Loucy (cell line): ENCODE measurements at regions not wholly inside any gene's neighbourhood (a gene's known extent, or its start where the extent isn't known, plus 50 kb on each side); places are given as distances from the start of the nearest gene placed in this dataset.

ENCODE experiments used
- H2AFZ ChIP-seq: fragments of 200-600 bp; sonication (generic); 2 replicates; pipeline ENCODE4 v1.6.0; 2016; ENCODE audit warnings: antibody characterized with exemption, mild to moderate bottlenecking, low read length, moderate library complexity
- H3F3A ChIP-seq: fragments of 200-600 bp; 2 replicates; pipeline ENCODE4 v1.6.0; 2016; ENCODE audit warnings: antibody characterized with exemption, low read depth, mild to moderate bottlenecking
- H3K27me3 ChIP-seq: fragments of 200-600 bp; sonication (generic); 2 replicates; pipeline ENCODE4 v1.6.1; 2014; ENCODE audit warnings: low read length, mild to moderate bottlenecking; ENCODE audit not compliant: insufficient read depth, poor library complexity, severe bottlenecking
- H3K36me3 ChIP-seq: fragments of 200-600 bp; sonication (generic); 2 replicates; pipeline ENCODE4 v1.6.1; 2016; ENCODE audit warnings: low read length; ENCODE audit not compliant: insufficient read depth
- H3K4me1 ChIP-seq: fragments of 200-600 bp; sonication (generic); 2 replicates; pipeline ENCODE4 v1.5.1; 2014; ENCODE audit warnings: low read length, mild to moderate bottlenecking; ENCODE audit not compliant: insufficient read depth, poor library complexity, severe bottlenecking
- H3K4me2 ChIP-seq: fragments of 200-600 bp; sonication (generic); 2 replicates; pipeline ENCODE4 v1.6.0; 2014; ENCODE audit warnings: antibody characterized with exemption, low read length, low read depth, mild to moderate bottlenecking; ENCODE audit not compliant: poor library complexity, severe bottlenecking
- H3K4me3 ChIP-seq: fragments of 200-600 bp; sonication (generic); 2 replicates; pipeline ENCODE4 v1.5.1; 2014; ENCODE audit warnings: low read length, mild to moderate bottlenecking, mixed read lengths; ENCODE audit not compliant: poor library complexity, severe bottlenecking
- H3K79me2 ChIP-seq: fragments of 200-600 bp; sonication (generic); 2 replicates; pipeline ENCODE4 v1.6.1; 2014; ENCODE audit warnings: low read length; ENCODE audit not compliant: insufficient read depth
- H3K9ac ChIP-seq: fragments of 200-600 bp; sonication (generic); 2 replicates; pipeline ENCODE4 v1.6.0; 2014; ENCODE audit warnings: mild to moderate bottlenecking, low read depth, low read length, moderate library complexity; ENCODE audit not compliant: poor library complexity, severe bottlenecking
- H3K9me2 ChIP-seq: fragments of 200-600 bp; sonication (generic); replicated peaks from 2 replicates; pipeline ENCODE4 v1.6.1; 2016; ENCODE audit warnings: low read depth, low read length, mixed read lengths
- H3K9me3 ChIP-seq: fragments of 200-600 bp; sonication (generic); 2 replicates; pipeline ENCODE4 v1.6.1; 2014; ENCODE audit warnings: mild to moderate bottlenecking, antibody characterized with exemption, low read length, low read depth; ENCODE audit not compliant: insufficient read depth
- H4K20me1 ChIP-seq: fragments of 200-600 bp; sonication (generic); 2 replicates; pipeline ENCODE4 v1.6.0; 2014; ENCODE audit warnings: antibody characterized with exemption, low read length, mild to moderate bottlenecking; ENCODE audit not compliant: insufficient read depth, poor library complexity, severe bottlenecking
- EZH2phosphoT487 ChIP-seq: fragments of 200-600 bp; IDR thresholded peaks from 2 replicates; pipeline ENCODE4 v1.6.1; 2018; ENCODE audit warnings: antibody characterized with exemption, mild to moderate bottlenecking, moderate library complexity, borderline replicate concordance
- TF ChIP-seq, protein P1 (sequence below): fragments of 200-600 bp; sonication (generic); conservative IDR thresholded peaks from 2 replicates; pipeline ENCODE4 v1.5.1; 2014; ENCODE audit warnings: mild to moderate bottlenecking, antibody characterized with exemption, low read length

GRCh38 chr16:26909623-26910022 is 157.1 kb upstream of the C16orf82 start:
- H3K4me2 ChIP-seq: no peak overlapping the region
- H3F3A ChIP-seq: no peaks in the 10 kb centered on the region
- no peaks in the 10 kb centered on the region for H3K9me3 ChIP-seq
- no peaks in the 10 kb centered on the region for H3K79me2 ChIP-seq
- no peak for TF ChIP-seq EZH2phosphoT487
- TF ChIP-seq, protein P1, sequence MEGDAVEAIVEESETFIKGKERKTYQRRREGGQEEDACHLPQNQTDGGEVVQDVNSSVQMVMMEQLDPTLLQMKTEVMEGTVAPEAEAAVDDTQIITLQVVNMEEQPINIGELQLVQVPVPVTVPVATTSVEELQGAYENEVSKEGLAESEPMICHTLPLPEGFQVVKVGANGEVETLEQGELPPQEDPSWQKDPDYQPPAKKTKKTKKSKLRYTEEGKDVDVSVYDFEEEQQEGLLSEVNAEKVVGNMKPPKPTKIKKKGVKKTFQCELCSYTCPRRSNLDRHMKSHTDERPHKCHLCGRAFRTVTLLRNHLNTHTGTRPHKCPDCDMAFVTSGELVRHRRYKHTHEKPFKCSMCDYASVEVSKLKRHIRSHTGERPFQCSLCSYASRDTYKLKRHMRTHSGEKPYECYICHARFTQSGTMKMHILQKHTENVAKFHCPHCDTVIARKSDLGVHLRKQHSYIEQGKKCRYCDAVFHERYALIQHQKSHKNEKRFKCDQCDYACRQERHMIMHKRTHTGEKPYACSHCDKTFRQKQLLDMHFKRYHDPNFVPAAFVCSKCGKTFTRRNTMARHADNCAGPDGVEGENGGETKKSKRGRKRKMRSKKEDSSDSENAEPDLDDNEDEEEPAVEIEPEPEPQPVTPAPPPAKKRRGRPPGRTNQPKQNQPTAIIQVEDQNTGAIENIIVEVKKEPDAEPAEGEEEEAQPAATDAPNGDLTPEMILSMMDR: no peak
- H3K9me2 ChIP-seq: no peaks in the 10 kb centered on the region
- no peaks in the 10 kb centered on the region for H4K20me1 ChIP-seq
- H3K36me3 ChIP-seq: no peaks in the 10 kb centered on the region
- H3K27me3 ChIP-seq: no peaks in the 10 kb centered on the region
- H2AFZ ChIP-seq: no peak overlapping the region
- no peak overlapping the region for H3K4me3 ChIP-seq
- H3K9ac ChIP-seq: no peak overlapping the region
- no peaks in the 10 kb centered on the region for H3K4me1 ChIP-seq

- H3K4me3 ChIP-seq: no peak overlapping the region
- no peaks in the 10 kb centered on the region for H3K79me2 ChIP-seq
- H3K9me3 ChIP-seq: no peaks in the 10 kb centered on the region
- H3F3A ChIP-seq: no peaks in the 10 kb centered on the region
- no peaks in the 10 kb centered on the region for H3K27me3 ChIP-seq
- H3K4me1 ChIP-seq: no peaks in the 10 kb centered on the region
- no peak overlapping the region for H2AFZ ChIP-seq
- H3K9me2 ChIP-seq: no peaks in the 10 kb centered on the region
- no peaks in the 10 kb centered on the region for H4K20me1 ChIP-seq
- H3K9ac ChIP-seq: no peak overlapping the region
- no peaks in the 10 kb centered on the region for H3K36me3 ChIP-seq
- no peak overlapping the region for H3K4me2 ChIP-seq
- TF ChIP-seq EZH2phosphoT487: no peak
- TF ChIP-seq, protein P1: no peak
Measured at GRCh38 chr16:26911436-26911835, 155.3 kb upstream of the C16orf82 start.

- H2AFZ ChIP-seq: no peak overlapping the region
- H4K20me1 ChIP-seq: no peaks in the 10 kb centered on the region
- no peaks in the 10 kb centered on the region for H3F3A ChIP-seq
- no peaks in the 10 kb centered on the region for H3K9me2 ChIP-seq
- no peak overlapping the region for H3K4me3 ChIP-seq
- TF ChIP-seq, protein P1: no peak
- no peak for TF ChIP-seq EZH2phosphoT487
- no peaks in the 10 kb centered on the region for H3K36me3 ChIP-seq
- no peaks in the 10 kb centered on the region for H3K9me3 ChIP-seq
- H3K9ac ChIP-seq: no peak overlapping the region
- no peaks in the 10 kb centered on the region for H3K4me1 ChIP-seq
- H3K4me2 ChIP-seq: no peak overlapping the region
- no peaks in the 10 kb centered on the region for H3K27me3 ChIP-seq
- no peaks in the 10 kb centered on the region for H3K79me2 ChIP-seq
Measured at GRCh38 chr16:26913851-26914250, 152.9 kb upstream of the C16orf82 start.
